Left lung (tissue), 4 donors: ENCODE measurements at regions not wholly inside any gene's neighbourhood (a gene's known extent, or its start where the extent isn't known, plus 50 kb on each side); places are given as distances from the start of the nearest gene placed in this dataset.

Experiments
- ATAC-seq: fragments of 200-7000 bp; cut with Tn5 transposase; one replicate; pipeline ENCODE4 v1.9.1; 2020; ENCODE audit warnings: moderate library complexity
- DNase-seq, 4 donors: peaks; one replicate each; pipeline ENCODE4 v3.0.0-alpha.2; 2013 to 2020
- H3K27ac ChIP-seq, 2 donors: fragments of 200-600 bp; sonication (generic) in 1 of 2; one replicate each; pipeline versions ENCODE4 v1.5.0 to v1.8.0; 2020 to 2021
- H3K27me3 ChIP-seq, 2 donors: fragments of 200-600 bp; sonication (generic) in 1 of 2; one replicate each; pipeline versions ENCODE4 v1.5.0 to v1.8.0; 2020 to 2021
- H3K36me3 ChIP-seq, 2 donors: fragments of 200-600 bp; sonication (generic) in 1 of 2; one replicate each; pipeline versions ENCODE4 v1.5.0 to v1.8.0; 2020 to 2021
- H3K4me1 ChIP-seq, 2 donors: fragments of 200-600 bp; one replicate each; pipeline ENCODE4 v1.8.0; 2021
- H3K4me3 ChIP-seq, 2 donors: fragments of 200-600 bp; sonication (generic) in 1 of 2; one replicate each; pipeline versions ENCODE4 v1.5.0 to v1.8.0; 2020 to 2021; ENCODE audit warnings: mild to moderate bottlenecking in 1 of 2
- H3K9me3 ChIP-seq, 2 donors: fragments of 200-600 bp; sonication (generic) in 1 of 2; one replicate each; pipeline versions ENCODE4 v1.5.0 to v1.8.0; 2020 to 2021
- intact Hi-C, 2 donors: fragments of 100-400 bp; cut with DNase I; formaldehyde crosslinking; loops; one replicate each; pipeline versions ENCODE4 v1.11.2 to v1.14.2; 2022
- TF ChIP-seq, protein P1 (sequence below), 2 donors: fragments of 200-600 bp; sonication (generic) in 1 of 2; IDR thresholded peaks; one replicate each; pipeline versions ENCODE4 v1.5.0 to v1.8.0; 2021; ENCODE audit warnings: antibody characterized with exemption in 2 of 2
- donor health status: DM: no; HTN: yes; CAD: no.
- donor health status: DM: no; HTN: no; CAD: no.

DNA sequence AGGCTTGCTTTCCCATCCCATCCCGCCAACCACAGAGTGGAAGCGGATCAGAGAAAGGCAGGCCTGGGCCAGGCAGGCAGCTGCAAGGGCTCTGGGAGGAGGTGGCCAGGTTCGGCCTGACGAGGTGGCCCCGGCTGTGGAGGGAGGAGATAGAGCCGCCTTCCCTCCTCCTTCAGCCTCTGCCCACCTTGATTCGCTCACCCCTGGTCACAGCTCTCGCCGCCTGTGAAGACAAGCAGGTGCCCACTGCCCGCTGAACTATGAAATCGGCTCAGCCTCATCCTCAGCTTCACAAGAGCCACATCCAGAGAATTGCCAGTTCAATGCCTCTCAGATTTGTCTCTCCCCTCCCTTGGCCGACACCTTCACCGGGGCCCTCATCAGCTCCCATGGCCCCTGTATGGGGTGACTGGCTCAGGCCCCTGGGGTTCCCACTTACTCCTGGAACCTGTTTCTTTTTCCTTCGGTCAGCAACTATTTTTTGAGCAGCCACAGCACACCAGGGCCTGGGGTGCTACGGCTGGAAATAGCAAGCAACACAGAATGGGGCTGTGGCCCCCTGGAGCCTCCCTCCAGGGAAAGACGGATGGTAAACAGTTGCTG is 80.0 kb upstream of the CHST15 start:
- H3K27ac ChIP-seq: no peak overlapping the region
- DNase-seq (no peak), ATAC-seq (no peak)
- intact Hi-C loops: no loop called here
- H3K9me3 ChIP-seq: no peaks in the 10 kb centered on the region
- no peak overlapping the region for H3K4me3 ChIP-seq
- TF ChIP-seq, protein P1, sequence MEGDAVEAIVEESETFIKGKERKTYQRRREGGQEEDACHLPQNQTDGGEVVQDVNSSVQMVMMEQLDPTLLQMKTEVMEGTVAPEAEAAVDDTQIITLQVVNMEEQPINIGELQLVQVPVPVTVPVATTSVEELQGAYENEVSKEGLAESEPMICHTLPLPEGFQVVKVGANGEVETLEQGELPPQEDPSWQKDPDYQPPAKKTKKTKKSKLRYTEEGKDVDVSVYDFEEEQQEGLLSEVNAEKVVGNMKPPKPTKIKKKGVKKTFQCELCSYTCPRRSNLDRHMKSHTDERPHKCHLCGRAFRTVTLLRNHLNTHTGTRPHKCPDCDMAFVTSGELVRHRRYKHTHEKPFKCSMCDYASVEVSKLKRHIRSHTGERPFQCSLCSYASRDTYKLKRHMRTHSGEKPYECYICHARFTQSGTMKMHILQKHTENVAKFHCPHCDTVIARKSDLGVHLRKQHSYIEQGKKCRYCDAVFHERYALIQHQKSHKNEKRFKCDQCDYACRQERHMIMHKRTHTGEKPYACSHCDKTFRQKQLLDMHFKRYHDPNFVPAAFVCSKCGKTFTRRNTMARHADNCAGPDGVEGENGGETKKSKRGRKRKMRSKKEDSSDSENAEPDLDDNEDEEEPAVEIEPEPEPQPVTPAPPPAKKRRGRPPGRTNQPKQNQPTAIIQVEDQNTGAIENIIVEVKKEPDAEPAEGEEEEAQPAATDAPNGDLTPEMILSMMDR (IDR thresholded peaks at IDR 0.05): no peak
- H3K27me3 ChIP-seq: peaks cover 0 to 11% of the 10 kb centered on the region in 2 donors
- no peaks in the 10 kb centered on the region for H3K4me1 ChIP-seq
- no peaks in the 10 kb centered on the region for H3K36me3 ChIP-seq

DNA sequence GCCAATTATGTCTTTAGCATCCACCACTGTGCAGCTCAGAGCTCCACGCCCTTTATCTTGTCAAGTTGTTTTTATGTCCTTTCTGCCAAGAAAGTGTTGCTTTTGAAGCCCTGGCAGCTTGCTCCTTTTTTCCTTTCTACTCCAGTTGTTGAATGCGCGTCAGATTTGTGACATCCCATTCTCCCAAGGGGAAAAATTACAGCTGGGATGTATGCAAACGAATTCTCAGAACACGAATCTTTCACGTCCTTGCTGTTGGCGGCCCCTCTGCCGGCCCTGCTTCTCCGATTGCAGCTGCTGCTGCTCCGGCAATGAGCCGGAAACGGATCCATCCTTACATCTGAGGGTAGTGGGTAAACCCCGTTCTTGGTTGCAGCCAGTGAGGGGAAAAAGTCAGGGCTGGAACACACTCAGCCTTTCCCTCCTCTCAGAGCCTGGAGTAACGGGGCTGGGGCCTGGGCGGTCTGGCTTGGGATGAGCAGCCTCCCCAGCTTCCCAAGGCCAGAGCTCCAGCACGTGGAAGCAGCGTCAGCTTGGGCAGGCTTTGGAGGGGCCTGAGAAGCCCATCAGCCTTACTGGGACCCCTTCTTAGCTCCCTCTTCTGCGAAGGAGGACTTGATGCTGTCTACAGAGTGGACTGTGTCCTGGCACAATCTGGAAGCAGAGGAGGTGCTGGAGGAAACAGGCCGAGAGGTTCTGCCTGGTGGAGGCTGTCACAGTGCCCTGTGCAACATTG is 79.0 kb upstream of the CHST15 start:
- Histone ChIP-seq H3K27me3 (peaks cover 0 to 11% of the 10 kb centered on the region in 2 donors), H3K4me3 (no peak overlapping the region), H3K27ac (no peak overlapping the region), H3K36me3 (no peaks in the 10 kb centered on the region), H3K4me1 (no peaks in the 10 kb centered on the region), H3K9me3 (no peaks in the 10 kb centered on the region)
- ATAC-seq (no peak), DNase-seq (peak in 2 of 4 donors; percentile 28 to 55)
- TF ChIP-seq, protein P1 (IDR thresholded peaks at IDR 0.05): no peak
- intact Hi-C loops: no loop called here

DNA sequence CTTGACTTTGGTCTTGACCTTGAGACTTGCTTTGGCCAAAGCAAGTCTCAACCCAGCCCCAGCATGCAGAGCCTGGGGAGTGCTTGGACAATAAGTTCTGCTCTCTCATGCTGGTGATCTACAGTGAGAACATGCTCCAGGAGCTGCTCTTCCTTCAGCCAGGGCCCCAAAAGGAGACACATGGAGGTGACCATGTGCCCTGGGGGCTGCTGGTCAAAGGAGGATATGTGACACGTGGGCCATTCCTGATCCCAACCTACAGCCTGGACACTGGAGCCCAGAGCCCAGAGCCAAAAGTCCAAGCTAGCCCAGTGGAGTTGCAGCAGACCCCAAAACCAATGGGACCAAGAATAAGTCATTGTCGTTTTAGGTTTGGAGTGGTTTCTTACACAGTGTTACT is 78.2 kb upstream of the CHST15 start:
- Histone ChIP-seq H3K4me1 (no peaks in the 10 kb centered on the region), H3K27ac (no peak overlapping the region), H3K9me3 (no peaks in the 10 kb centered on the region), H3K36me3 (no peaks in the 10 kb centered on the region), H3K4me3 (no peak overlapping the region), H3K27me3 (peaks cover 0 to 8% of the 10 kb centered on the region in 2 donors)
- DNase-seq (no peak), ATAC-seq (no peak)
- intact Hi-C loops: no loop called here
- TF ChIP-seq, protein P1 (IDR thresholded peaks at IDR 0.05): no peak

DNA sequence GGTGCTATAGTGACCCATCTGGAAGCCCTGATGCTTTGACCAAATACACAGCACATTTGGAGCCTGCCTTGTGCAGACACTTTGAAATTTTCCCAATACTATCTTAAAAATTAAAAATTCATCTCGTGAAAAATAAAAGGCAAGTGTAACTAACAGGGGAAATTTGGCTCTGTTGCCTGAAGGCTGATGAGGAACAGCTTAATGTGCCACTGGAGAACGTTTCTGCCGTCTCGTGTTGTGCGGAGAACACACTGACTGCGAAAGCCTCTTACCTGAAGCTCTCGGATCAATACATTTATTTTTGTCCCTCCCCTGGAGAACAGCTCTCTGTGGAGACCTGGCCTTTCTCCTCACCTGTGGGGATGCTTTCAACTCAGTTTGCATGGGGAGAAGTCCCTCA is 77.2 kb upstream of the CHST15 start:
- Histone ChIP-seq H3K27ac (no peak overlapping the region), H3K4me3 (no peak overlapping the region), H3K9me3 (no peaks in the 10 kb centered on the region), H3K27me3 (no peaks in the 10 kb centered on the region), H3K36me3 (no peaks in the 10 kb centered on the region), H3K4me1 (no peaks in the 10 kb centered on the region)
- intact Hi-C loops: no loop called here
- DNase-seq: no peak
- TF ChIP-seq, protein P1 (IDR thresholded peaks at IDR 0.05): no peak
- ATAC-seq: no peak

DNA sequence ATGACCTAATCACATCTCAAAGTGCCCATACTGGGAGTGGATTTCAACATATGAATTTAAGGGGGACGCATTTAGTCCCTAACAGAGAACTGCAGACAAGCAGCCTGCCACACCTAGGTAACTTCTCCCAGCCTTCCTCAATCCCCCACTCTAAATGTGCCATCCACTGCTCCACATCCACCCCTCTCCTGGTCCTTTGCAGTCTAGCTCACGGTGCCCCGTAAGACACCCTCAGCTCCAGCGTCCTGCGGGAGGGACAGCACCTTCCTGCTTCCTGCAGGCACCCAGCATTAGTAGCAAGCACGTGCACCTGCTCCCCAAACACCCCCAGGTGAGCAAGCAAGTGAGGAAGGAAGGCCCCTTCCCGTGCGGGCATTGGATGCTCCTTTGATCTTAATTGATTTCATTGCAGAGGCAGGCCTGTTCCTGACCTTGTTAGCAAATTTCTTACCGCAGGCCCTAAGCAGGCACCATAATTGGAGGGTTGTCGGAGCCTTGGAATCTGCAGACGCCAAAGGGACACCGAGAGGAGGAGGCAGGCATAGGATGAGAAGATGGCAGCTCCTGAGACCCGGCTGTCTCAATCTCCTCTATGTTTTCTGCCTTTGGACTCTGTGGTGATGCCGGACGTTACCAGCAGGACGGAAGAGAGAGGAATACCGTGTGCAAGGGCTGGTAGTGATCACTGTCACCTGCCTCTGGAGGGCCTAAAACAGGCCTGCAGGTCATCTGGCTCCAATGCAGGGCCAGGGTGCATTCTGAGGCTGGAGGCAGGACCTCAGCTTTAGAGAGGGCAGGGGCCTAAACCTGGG is 75.8 kb upstream of the CHST15 start:
- H3K27me3 ChIP-seq: no peaks in the 10 kb centered on the region
- no peaks in the 10 kb centered on the region for H3K9me3 ChIP-seq
- intact Hi-C loops: no loop called here
- TF ChIP-seq, protein P1 (IDR thresholded peaks at IDR 0.05): no peak
- no peaks in the 10 kb centered on the region for H3K36me3 ChIP-seq
- H3K27ac ChIP-seq: no peak overlapping the region
- H3K4me3 ChIP-seq: no peak overlapping the region
- no peak for ATAC-seq
- H3K4me1 ChIP-seq: no peaks in the 10 kb centered on the region
- DNase-seq: no peak
